HG03378 (cell line): ENCODE measurements at regions not wholly inside any gene's neighbourhood (a gene's known extent, or its start where the extent isn't known, plus 50 kb on each side); places are given as distances from the start of the nearest gene placed in this dataset.

ENCODE experiments used
- ATAC-seq: cut with Tn5 transposase; IDR thresholded peaks from one replicate; pipeline ENCODE4 v1.9.1; 2021; ENCODE audit warnings: mild to moderate bottlenecking, moderate library complexity; ENCODE audit not compliant: unreplicated experiment

GRCh38 chr9:12060811-12061210 is 632.4 kb upstream of the TYRP1 start:
- no peak for ATAC-seq

GRCh38 chr9:12065050-12065449 is 628.1 kb upstream of the TYRP1 start:
- no peak for ATAC-seq

GRCh38 chr9:12065686-12066085 is 627.5 kb upstream of the TYRP1 start:
- no peak for ATAC-seq

GRCh38 chr9:12066455-12067035 is 626.6 kb upstream of the TYRP1 start:
- no peak for ATAC-seq

- no peak for ATAC-seq
These were observed 623.8 kb upstream of the TYRP1 start for GRCh38 chr9:12069366-12069765.

- no peak for ATAC-seq
These were observed 607.8 kb upstream of the TYRP1 start for GRCh38 chr9:12085399-12085798.

GRCh38 chr9:12091865-12092527 is 601.2 kb upstream of the TYRP1 start:
- ATAC-seq, result no peak

- no peak for ATAC-seq
These were observed 599.1 kb upstream of the TYRP1 start for GRCh38 chr9:12094046-12094445.

- no peak for ATAC-seq
These were observed 597.3 kb upstream of the TYRP1 start for GRCh38 chr9:12095931-12096330.

GRCh38 chr9:12133416-12133815 is 559.8 kb upstream of the TYRP1 start:
- ATAC-seq, result no peak

- no peak for ATAC-seq
These were observed 551.8 kb upstream of the TYRP1 start for GRCh38 chr9:12141422-12141821.

- ATAC-seq, result no peak
These were observed 537.6 kb upstream of the TYRP1 start for GRCh38 chr9:12155401-12156134.

- no peak for ATAC-seq
These were observed 530.9 kb upstream of the TYRP1 start for GRCh38 chr9:12162181-12162815.

GRCh38 chr9:12163723-12164458 is 529.3 kb upstream of the TYRP1 start:
- ATAC-seq, result no peak

- no peak for ATAC-seq
These were observed 526.7 kb upstream of the TYRP1 start for GRCh38 chr9:12166518-12166917.

- no peak for ATAC-seq
These were observed 522.7 kb upstream of the TYRP1 start for GRCh38 chr9:12170456-12170855.

GRCh38 chr9:12178634-12179033 is 514.6 kb upstream of the TYRP1 start:
- no peak for ATAC-seq

- no peak for ATAC-seq
These were observed 510.4 kb upstream of the TYRP1 start for GRCh38 chr9:12182806-12183205.

GRCh38 chr9:12183321-12183720 is 509.9 kb upstream of the TYRP1 start:
- ATAC-seq, result no peak

- no peak for ATAC-seq
These were observed 507.3 kb upstream of the TYRP1 start for GRCh38 chr9:12185856-12186255.

GRCh38 chr9:12191630-12192029 is 501.6 kb upstream of the TYRP1 start:
- ATAC-seq, result no peak
